Retinal pigment epithelial cell (primary cell): ENCODE measurements at regions not wholly inside any gene's neighbourhood (a gene's known extent, or its start where the extent isn't known, plus 50 kb on each side); places are given as distances from the start of the nearest gene placed in this dataset.
"Not testable (repeated sequence)": the region's sequence is repeated elsewhere in the genome, so short reads cannot be mapped to it uniquely, and the experiment has no call there.

ENCODE experiments used
- DNase-seq: peaks from one replicate; pipeline ENCODE4 v3.0.0-alpha.2; 2010; ENCODE audit warnings: low read depth
- H3K4me3 ChIP-seq: 2 replicates; pipeline ENCODE4 v1.5.1; 2011; ENCODE audit warnings: mild to moderate bottlenecking, low read length, control low read depth, moderate library complexity
- CTCF ChIP-seq: conservative IDR thresholded peaks from 2 replicates; pipeline ENCODE4 v1.5.1; 2011; ENCODE audit warnings: low read depth, low read length, control low read depth, inconsistent platforms

- no peak for DNase-seq
- TF ChIP-seq CTCF, result no peak
- H3K4me3 ChIP-seq, result no peak overlapping the region
Observed at GRCh38 chr1:222975472-222976122, 160.8 kb downstream of the DISP1 start.

- no peak overlapping the region for H3K4me3 ChIP-seq
- DNase-seq, result no peak
- TF ChIP-seq CTCF, result no peak
Observed at GRCh38 chr1:222976453-222976852, 161.6 kb downstream of the DISP1 start.

GRCh38 chr1:222977294-222977693 is 162.5 kb downstream of the DISP1 start:
- DNase-seq, H3K4me3 ChIP-seq: not testable (repeated sequence)

GRCh38 chr1:222979561-222979960 is 163.5 kb downstream of the TLR5 start:
- no peak overlapping the region for H3K4me3 ChIP-seq
- DNase-seq, result no peak
- no peak for TF ChIP-seq CTCF

GRCh38 chr1:222987674-222988076 is 155.4 kb downstream of the TLR5 start:
- no peak for TF ChIP-seq CTCF
- no peak overlapping the region for H3K4me3 ChIP-seq
- DNase-seq, result no peak

- no peak for DNase-seq
- no peak for TF ChIP-seq CTCF
Observed at GRCh38 chr1:222989443-222989842, 153.6 kb downstream of the TLR5 start.

GRCh38 chr1:222991177-222991576 is 151.9 kb downstream of the TLR5 start:
- H3K4me3 ChIP-seq, result no peak overlapping the region
- DNase-seq, result no peak
- TF ChIP-seq CTCF, result no peak

More at GRCh38 chr1:222989443-222989842, 153.6 kb downstream of the TLR5 start:
- H3K4me3 ChIP-seq, result no peak overlapping the region
